RWPE2 (cell line): ENCODE measurements at regions not wholly inside any gene's neighbourhood (a gene's known extent, or its start where the extent isn't known, plus 50 kb on each side); places are given as distances from the start of the nearest gene placed in this dataset.

Experiments
- ATAC-seq: fragments of 200-7000 bp; cut with Tn5 transposase; 3 replicates; pipeline ENCODE4 v1.9.1; 2021; ENCODE audit warnings: low read depth
- DNase-seq: peaks from one replicate; pipeline ENCODE4 v3.0.0-alpha.2; 2020; ENCODE audit warnings: low spot score
- H3K27ac ChIP-seq: fragments of 450-650 bp; 2 replicates; pipeline ENCODE4 v1.5.1; 2017; ENCODE audit warnings: mild to moderate bottlenecking; ENCODE audit not compliant: poor library complexity, severe bottlenecking
- H3K27me3 ChIP-seq: fragments of 250-450 bp; sonication (Bioruptor Pico); 2 replicates; pipeline ENCODE4 v1.5.1; 2021; ENCODE audit warnings: mild to moderate bottlenecking, moderate library complexity; ENCODE audit not compliant: insufficient read depth, poor library complexity, severe bottlenecking
- H3K36me3 ChIP-seq: fragments of 250-450 bp; sonication (Bioruptor Pico); 2 replicates; pipeline ENCODE4 v1.5.1; 2020; ENCODE audit warnings: low read depth, mild to moderate bottlenecking, moderate library complexity
- H3K4me1 ChIP-seq: fragments of 250-450 bp; sonication (Bioruptor Pico); 2 replicates; pipeline ENCODE4 v1.5.1; 2021; ENCODE audit warnings: mild to moderate bottlenecking, moderate library complexity; ENCODE audit not compliant: insufficient read depth, poor library complexity, severe bottlenecking
- H3K4me3 ChIP-seq: fragments of 250-450 bp; sonication (Bioruptor Pico); 2 replicates; pipeline ENCODE4 v1.5.1; 2021; ENCODE audit warnings: mild to moderate bottlenecking, moderate library complexity; ENCODE audit not compliant: severe bottlenecking
- H3K9me3 ChIP-seq: fragments of 250-450 bp; sonication (Bioruptor Pico); 2 replicates; pipeline ENCODE4 v1.5.1; 2021; ENCODE audit warnings: mild to moderate bottlenecking, moderate library complexity; ENCODE audit not compliant: severe bottlenecking
- TF ChIP-seq, protein P1 (sequence below): fragments of 450-650 bp; IDR thresholded peaks from one replicate; pipeline ENCODE4 v1.5.1; 2017; ENCODE audit warnings: mild to moderate bottlenecking, moderate library complexity; ENCODE audit not compliant: poor library complexity, severe bottlenecking

DNA sequence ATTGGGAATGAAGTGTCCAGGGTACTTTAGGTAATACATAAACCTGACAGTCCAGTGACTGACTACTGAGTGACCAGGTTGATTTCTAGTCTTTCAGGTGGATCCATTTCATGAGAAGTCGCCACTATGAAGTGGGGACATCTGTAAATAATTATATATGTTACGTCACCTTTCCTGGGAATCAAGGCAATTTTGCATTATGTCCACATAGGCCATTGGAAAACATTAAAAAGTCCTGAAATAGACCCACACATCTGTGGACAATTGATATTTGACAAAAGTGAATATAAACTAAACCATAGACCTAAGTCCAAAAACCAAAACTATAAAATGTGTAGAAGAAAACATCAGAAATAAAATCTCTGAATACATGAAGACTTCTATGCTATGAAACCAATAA, 231.5 kb downstream of the C6orf118 start:
- ATAC-seq (no peak), DNase-seq (no peak)
- Histone ChIP-seq H3K9me3 (no peaks in the 10 kb centered on the region), H3K27ac (no peak overlapping the region), H3K27me3 (no peaks in the 10 kb centered on the region), H3K36me3 (no peaks in the 10 kb centered on the region), H3K4me3 (no peak overlapping the region), H3K4me1 (no peaks in the 10 kb centered on the region)
- TF ChIP-seq, protein P1, sequence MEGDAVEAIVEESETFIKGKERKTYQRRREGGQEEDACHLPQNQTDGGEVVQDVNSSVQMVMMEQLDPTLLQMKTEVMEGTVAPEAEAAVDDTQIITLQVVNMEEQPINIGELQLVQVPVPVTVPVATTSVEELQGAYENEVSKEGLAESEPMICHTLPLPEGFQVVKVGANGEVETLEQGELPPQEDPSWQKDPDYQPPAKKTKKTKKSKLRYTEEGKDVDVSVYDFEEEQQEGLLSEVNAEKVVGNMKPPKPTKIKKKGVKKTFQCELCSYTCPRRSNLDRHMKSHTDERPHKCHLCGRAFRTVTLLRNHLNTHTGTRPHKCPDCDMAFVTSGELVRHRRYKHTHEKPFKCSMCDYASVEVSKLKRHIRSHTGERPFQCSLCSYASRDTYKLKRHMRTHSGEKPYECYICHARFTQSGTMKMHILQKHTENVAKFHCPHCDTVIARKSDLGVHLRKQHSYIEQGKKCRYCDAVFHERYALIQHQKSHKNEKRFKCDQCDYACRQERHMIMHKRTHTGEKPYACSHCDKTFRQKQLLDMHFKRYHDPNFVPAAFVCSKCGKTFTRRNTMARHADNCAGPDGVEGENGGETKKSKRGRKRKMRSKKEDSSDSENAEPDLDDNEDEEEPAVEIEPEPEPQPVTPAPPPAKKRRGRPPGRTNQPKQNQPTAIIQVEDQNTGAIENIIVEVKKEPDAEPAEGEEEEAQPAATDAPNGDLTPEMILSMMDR = no peak

DNA sequence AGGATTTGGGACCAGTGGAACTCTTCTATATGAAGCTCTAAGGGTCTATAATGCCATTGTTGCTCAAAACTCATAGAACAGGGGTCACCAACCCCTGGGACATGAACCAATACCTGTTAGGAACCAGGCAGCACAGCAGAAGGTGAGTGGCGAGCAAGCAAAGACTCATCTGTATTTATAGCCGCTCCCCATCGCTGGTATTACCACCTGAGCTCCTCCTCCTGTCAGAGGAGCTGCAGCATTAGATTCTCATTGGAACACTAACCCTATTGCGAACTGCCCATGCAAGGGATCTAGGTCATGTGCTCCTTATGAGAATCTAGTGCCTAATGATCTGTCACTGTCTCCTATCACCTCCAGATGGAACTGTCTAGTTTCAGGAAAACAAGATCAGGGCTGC, 237.5 kb downstream of the C6orf118 start:
- no peaks in the 10 kb centered on the region for H3K36me3 ChIP-seq
- ATAC-seq (no peak), DNase-seq (no peak)
- no peak overlapping the region for H3K4me3 ChIP-seq
- TF ChIP-seq, protein P1 = no peak
- no peak overlapping the region for H3K27ac ChIP-seq
- peaks cover 2% of the 10 kb centered on the region for H3K9me3 ChIP-seq
- no peaks in the 10 kb centered on the region for H3K27me3 ChIP-seq
- no peaks in the 10 kb centered on the region for H3K4me1 ChIP-seq

DNA sequence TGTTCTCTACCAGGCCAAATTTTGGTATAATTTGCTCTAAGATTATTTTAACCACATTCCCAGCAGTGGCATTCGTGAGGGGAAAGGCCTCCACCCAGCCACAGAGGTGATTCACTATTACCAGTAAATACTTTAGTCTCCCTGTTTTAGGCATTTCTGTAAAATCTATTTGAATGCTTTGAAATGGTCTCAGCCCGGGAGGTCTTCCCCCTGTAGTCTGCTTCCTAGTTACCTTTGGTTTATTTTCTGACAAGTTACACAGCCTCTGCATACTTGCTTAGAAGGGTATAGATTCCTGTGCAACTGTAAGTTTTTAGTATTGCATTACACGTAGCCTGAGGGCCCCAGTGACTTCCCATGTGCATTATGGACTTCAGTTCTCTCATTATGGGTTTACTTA, 248.7 kb downstream of the C6orf118 start:
- Histone ChIP-seq H3K27ac (peak overlapping the region; percentile 35), H3K4me1 (peaks cover 20% of the 10 kb centered on the region), H3K9me3 (no peaks in the 10 kb centered on the region)

DNA sequence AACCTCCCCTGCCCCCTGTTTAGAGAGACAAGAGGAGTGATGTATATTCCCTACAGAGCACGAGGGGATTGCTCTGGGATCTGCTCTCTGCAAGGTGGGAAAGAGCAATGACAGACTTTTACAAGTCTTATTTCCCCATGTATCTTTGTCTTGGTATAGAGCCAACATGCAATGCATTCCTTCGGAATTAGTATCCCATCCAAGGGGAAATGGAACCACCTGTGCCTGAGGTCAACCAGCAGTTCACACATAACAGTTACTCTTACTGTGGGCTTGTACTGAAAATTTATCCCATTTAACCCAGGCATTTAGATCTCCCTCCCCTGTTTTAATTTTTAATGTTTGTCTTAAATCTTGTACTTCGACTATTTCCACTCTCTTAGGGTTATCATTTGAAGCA, 250.4 kb downstream of the C6orf118 start:
- no peaks in the 10 kb centered on the region for H3K36me3 ChIP-seq
- no peaks in the 10 kb centered on the region for H3K9me3 ChIP-seq
- H3K4me3 ChIP-seq = no peak overlapping the region
- ATAC-seq = peak; percentile 89
- H3K4me1 ChIP-seq = peaks cover 20% of the 10 kb centered on the region
- DNase-seq = no peak
- no peaks in the 10 kb centered on the region for H3K27me3 ChIP-seq
- TF ChIP-seq, protein P1 = no peak
- H3K27ac ChIP-seq = peak overlapping the region; percentile 4

More for the DNA sequence above, 248.7 kb downstream of the C6orf118 start:
- no peaks in the 10 kb centered on the region for H3K27me3 ChIP-seq
- DNase-seq (no peak), ATAC-seq (peak; percentile 48)
- TF ChIP-seq, protein P1 = no peak
- H3K36me3 ChIP-seq = no peaks in the 10 kb centered on the region
- no peak overlapping the region for H3K4me3 ChIP-seq

DNA sequence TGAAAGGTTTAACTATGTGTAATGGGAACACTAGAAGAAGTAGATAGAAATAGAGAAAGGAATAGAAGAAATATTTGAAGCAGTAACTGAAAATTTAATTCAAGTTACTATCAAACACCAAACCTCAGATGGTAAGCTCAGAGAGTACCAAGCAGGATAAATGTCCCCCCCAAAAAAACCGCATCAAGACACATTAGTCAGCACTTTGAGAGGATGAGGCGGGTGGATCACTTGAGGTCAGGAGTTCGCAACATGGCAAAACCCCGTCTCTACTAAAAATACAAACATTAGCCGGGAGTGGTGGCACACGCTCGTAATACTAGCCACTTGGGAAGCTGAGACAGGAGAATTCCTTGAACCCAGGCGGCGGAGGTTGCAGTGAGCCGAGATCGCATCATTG, 253.1 kb downstream of the C6orf118 start:
- TF ChIP-seq, protein P1 = no peak
- no peak for ATAC-seq
- H3K4me3 ChIP-seq = no peak overlapping the region
- no peak overlapping the region for H3K27ac ChIP-seq
- H3K36me3 ChIP-seq = no peaks in the 10 kb centered on the region
- H3K27me3 ChIP-seq = no peaks in the 10 kb centered on the region
- no peak for DNase-seq
- H3K4me1 ChIP-seq = peaks cover 20% of the 10 kb centered on the region
- H3K9me3 ChIP-seq = no peaks in the 10 kb centered on the region
